ENCODE measurements at regions not wholly inside any gene's neighbourhood (a gene's known extent, or its start where the extent isn't known, plus 50 kb on each side); places are given as distances from the start of the nearest gene placed in this dataset.

- TF ChIP-seq, protein P1, sequence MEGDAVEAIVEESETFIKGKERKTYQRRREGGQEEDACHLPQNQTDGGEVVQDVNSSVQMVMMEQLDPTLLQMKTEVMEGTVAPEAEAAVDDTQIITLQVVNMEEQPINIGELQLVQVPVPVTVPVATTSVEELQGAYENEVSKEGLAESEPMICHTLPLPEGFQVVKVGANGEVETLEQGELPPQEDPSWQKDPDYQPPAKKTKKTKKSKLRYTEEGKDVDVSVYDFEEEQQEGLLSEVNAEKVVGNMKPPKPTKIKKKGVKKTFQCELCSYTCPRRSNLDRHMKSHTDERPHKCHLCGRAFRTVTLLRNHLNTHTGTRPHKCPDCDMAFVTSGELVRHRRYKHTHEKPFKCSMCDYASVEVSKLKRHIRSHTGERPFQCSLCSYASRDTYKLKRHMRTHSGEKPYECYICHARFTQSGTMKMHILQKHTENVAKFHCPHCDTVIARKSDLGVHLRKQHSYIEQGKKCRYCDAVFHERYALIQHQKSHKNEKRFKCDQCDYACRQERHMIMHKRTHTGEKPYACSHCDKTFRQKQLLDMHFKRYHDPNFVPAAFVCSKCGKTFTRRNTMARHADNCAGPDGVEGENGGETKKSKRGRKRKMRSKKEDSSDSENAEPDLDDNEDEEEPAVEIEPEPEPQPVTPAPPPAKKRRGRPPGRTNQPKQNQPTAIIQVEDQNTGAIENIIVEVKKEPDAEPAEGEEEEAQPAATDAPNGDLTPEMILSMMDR (conservative IDR thresholded peaks at IDR 0.05 in 1 of 2, IDR thresholded peaks at IDR 0.05 in 1 of 2; ENCODE audit: extremely low read depth in 1 of 2, insufficient read depth in 1 of 2, low read depth in 1 of 2, low read length in 2 of 2), result no peak
- TF ChIP-seq EZH2 (IDR thresholded peaks at IDR 0.05; ENCODE audit: borderline replicate concordance, low read length), result no peak
Measured at GRCh38 chr18:30385684-30386083, 656.9 kb downstream of the DSC3 start.

Data from mammary epithelial cell (primary cell).